ENCODE measurements at regions not wholly inside any gene's neighbourhood (a gene's known extent, or its start where the extent isn't known, plus 50 kb on each side); places are given as distances from the start of the nearest gene placed in this dataset.

DNA sequence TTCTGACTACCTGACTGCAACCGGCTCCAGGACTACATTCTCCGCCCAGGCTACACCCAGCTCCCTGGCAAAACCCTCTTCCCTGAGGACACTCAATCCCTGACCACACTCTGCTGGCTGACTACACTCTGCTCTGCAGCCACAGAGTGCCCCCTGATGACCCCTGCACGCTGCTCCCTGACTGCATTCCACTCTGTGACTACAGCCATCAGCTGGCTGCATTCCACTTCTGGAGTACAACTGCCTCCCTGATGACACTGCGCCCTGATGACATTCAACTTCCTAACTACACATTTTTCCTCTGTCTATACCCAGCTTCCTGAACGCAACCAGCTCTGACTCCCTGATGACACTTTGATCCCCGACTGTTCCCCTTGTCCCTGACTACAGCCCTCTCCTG, 71.3 kb upstream of the NRXN1 start:
- Mint-ChIP-seq H3K4me1 (ENCODE audit: low read depth) (no peaks in the 10 kb centered on the region), H3K36me3 (ENCODE audit: insufficient read depth in 2 of 2) (no peaks in the 10 kb centered on the region), H3K9me3 (peaks cover 13 to 14% of the 10 kb centered on the region in 2 donors), H3K27me3 (ENCODE audit: low read depth) (no peaks in the 10 kb centered on the region), H3K4me3 (no peak overlapping the region), H3K27ac (no peak overlapping the region)
- DNase-seq: no peak
- no peak for ATAC-seq (replicated peaks in 1 of 2)

GRCh38 chr2:51093016-51093415, 61.1 kb upstream of the NRXN1 start:
- no peak overlapping the region for H3K27ac Mint-ChIP-seq
- H3K36me3 Mint-ChIP-seq (ENCODE audit: insufficient read depth in 2 of 2): no peaks in the 10 kb centered on the region

GRCh38 chr2:51085420-51086068, 53.6 kb upstream of the NRXN1 start:
- H3K4me3 Mint-ChIP-seq: no peak overlapping the region
- no peaks in the 10 kb centered on the region for H3K4me1 Mint-ChIP-seq (ENCODE audit: low read depth)
- no peak for DNase-seq
- peaks cover 9 to 10% of the 10 kb centered on the region in 2 donors for H3K9me3 Mint-ChIP-seq
- no peak overlapping the region for H3K27ac Mint-ChIP-seq
- H3K36me3 Mint-ChIP-seq (ENCODE audit: insufficient read depth in 2 of 2): peaks cover 0 to 2% of the 10 kb centered on the region in 2 donors
- no peaks in the 10 kb centered on the region for H3K27me3 Mint-ChIP-seq (ENCODE audit: low read depth)
- ATAC-seq (replicated peaks in 1 of 2): no peak

More at GRCh38 chr2:51093016-51093415, 61.1 kb upstream of the NRXN1 start:
- Mint-ChIP-seq H3K27me3 (ENCODE audit: low read depth) (no peaks in the 10 kb centered on the region), H3K4me1 (ENCODE audit: low read depth) (no peaks in the 10 kb centered on the region), H3K4me3 (no peak overlapping the region), H3K9me3 (peaks cover 2 to 8% of the 10 kb centered on the region in 2 donors)
- no peak for ATAC-seq (replicated peaks in 1 of 2)
- no peak for DNase-seq

DNA sequence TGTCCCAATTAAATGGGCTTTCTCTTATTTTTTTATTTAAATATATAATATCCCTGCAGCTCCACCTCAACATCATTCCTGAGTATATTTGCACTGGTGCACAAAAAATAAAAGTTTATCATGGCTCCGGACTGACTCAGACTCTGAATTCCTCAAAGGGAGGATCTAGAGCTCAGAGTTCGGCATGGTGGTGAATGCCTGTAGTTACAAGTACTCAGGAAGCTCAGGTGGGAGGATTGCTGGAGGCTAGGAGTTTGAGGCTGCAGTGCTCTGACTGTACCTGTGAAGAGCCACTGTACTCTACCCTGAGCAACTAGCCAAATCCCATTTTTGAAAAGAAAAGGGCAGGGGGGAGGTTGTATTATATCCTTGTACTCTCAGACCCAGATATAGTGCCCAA, 52.8 kb upstream of the NRXN1 start:
- Mint-ChIP-seq H3K4me3 (no peak overlapping the region), H3K27ac (no peak overlapping the region), H3K4me1 (ENCODE audit: low read depth) (no peaks in the 10 kb centered on the region), H3K36me3 (ENCODE audit: insufficient read depth in 2 of 2) (peaks cover 0 to 2% of the 10 kb centered on the region in 2 donors), H3K9me3 (peaks cover 9 to 10% of the 10 kb centered on the region in 2 donors), H3K27me3 (ENCODE audit: low read depth) (no peaks in the 10 kb centered on the region)
- DNase-seq (no peak), ATAC-seq (replicated peaks in 1 of 2) (no peak)

Measured in activated T-cell treated with anti-CD3 and anti-CD28 coated beads, Interleukin-2, amount 50 U/mL, for 72 hours (primary cell).